GM12892 (cell line): ENCODE measurements at regions not wholly inside any gene's neighbourhood (a gene's known extent, or its start where the extent isn't known, plus 50 kb on each side); places are given as distances from the start of the nearest gene placed in this dataset.

Experiments used
- POLR2A ChIP-seq: IDR thresholded peaks from 2 replicates; pipeline ENCODE4 v1.6.1; 2011; ENCODE audit warnings: low read depth, low read length, control low read depth
- POLR2AphosphoS5 ChIP-seq: IDR thresholded peaks from 2 replicates; pipeline ENCODE4 v1.6.1; 2011; ENCODE audit warnings: low read depth, low read length, control low read depth
- TAF1 ChIP-seq: IDR thresholded peaks from 2 replicates; pipeline ENCODE4 v1.6.1; 2011; ENCODE audit warnings: low read depth, mild to moderate bottlenecking, control low read depth, low read length, borderline replicate concordance

- TF ChIP-seq POLR2AphosphoS5 (no peak), POLR2A (no peak), TAF1 (no peak)
These were observed 493.2 kb downstream of the TYW1 start for GRCh38 chr7:67489881-67490280.
